ENCODE measurements at regions not wholly inside any gene's neighbourhood (a gene's known extent, or its start where the extent isn't known, plus 50 kb on each side); places are given as distances from the start of the nearest gene placed in this dataset.

- no peak for DNase-seq
- H2BK15ac ChIP-seq (ENCODE audit: low read depth, poor library complexity, severe bottlenecking), result no peak overlapping the region
- H3K36me3 ChIP-seq (ENCODE audit: control insufficient read depth in 1 of 2, insufficient read depth in 2 of 2, low read depth in 1 of 2, low read length in 2 of 2), result no peaks in the 10 kb centered on the region
- no peak overlapping the region for H3K4ac ChIP-seq (ENCODE audit: low read depth in 1 of 2, low read length in 2 of 2)
- H3K23ac ChIP-seq (ENCODE audit: low read length in 2 of 2), result no peak overlapping the region
- H3K27me3 ChIP-seq (ENCODE audit: control insufficient read depth in 1 of 2, insufficient read depth in 1 of 2, low read length in 2 of 2), result no peaks in the 10 kb centered on the region
- H3K18ac ChIP-seq (ENCODE audit: low read depth in 1 of 2, low read length in 2 of 2), result no peak overlapping the region
- H2AFZ ChIP-seq (ENCODE audit: low read depth, low read length), result no peak overlapping the region
- no peak overlapping the region for H3K27ac ChIP-seq (ENCODE audit: low read length, poor library complexity, severe bottlenecking)
- 100% methylated on average over 1 of the region's 1 CpG for WGBS
- no peak overlapping the region for H3K9ac ChIP-seq (ENCODE audit: low read length)
- H3K4me2 ChIP-seq (ENCODE audit: low read length, poor library complexity, severe bottlenecking), result no peak overlapping the region
- H3K4me1 ChIP-seq (ENCODE audit: control insufficient read depth, insufficient read depth, low read depth, low read length), result no peaks in the 10 kb centered on the region
- no peak overlapping the region for H2BK12ac ChIP-seq (ENCODE audit: low read length in 2 of 2)
- no peak overlapping the region for H2BK120ac ChIP-seq (ENCODE audit: low read depth, low read length)
- no peak overlapping the region for H4K8ac ChIP-seq (ENCODE audit: low read length)
- H4K91ac ChIP-seq (ENCODE audit: low read length), result no peak overlapping the region
- no peak overlapping the region for H3K14ac ChIP-seq (ENCODE audit: low read length in 2 of 2)
- H2AK5ac ChIP-seq (ENCODE audit: low read length, severe bottlenecking), result no peak overlapping the region
- H3K4me3 ChIP-seq (ENCODE audit: insufficient read depth in 1 of 2, low read depth in 1 of 2, low read length in 2 of 2), result no peak overlapping the region
- H3K79me1 ChIP-seq (replicated peaks; ENCODE audit: low read length, poor library complexity, severe bottlenecking), result no peaks in the 10 kb centered on the region
- peaks cover 3% of the 10 kb centered on the region for H3K9me3 ChIP-seq (ENCODE audit: control insufficient read depth, low read length)
- no peak overlapping the region for H2BK5ac ChIP-seq (ENCODE audit: low read depth, low read length, poor library complexity, severe bottlenecking)
Measured at GRCh38 chr6:22119500-22119899, 177.3 kb downstream of the PRL start.

DNA sequence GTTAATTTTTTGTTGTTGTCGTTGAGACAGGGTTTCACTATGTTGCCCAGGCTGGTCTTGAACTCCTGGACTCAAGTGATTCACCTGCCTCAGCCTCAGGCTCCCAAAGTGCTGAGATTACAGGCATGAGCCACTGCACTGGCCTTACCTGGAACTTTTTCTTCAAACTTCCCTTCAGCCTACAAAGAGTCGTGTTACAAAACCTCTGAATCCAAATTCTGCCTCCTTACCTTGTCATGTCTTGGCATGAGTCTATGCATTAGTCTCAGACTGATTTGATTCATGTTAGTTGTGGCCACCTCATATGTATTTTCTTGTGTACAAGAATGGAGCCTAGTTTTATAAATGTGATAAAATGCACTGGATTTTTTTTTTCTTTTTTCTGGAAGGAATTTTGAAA, 172.1 kb downstream of the PRL start:
- Histone ChIP-seq H3K27ac (ENCODE audit: low read length, poor library complexity, severe bottlenecking) (no peak overlapping the region), H2BK5ac (ENCODE audit: low read depth, low read length, poor library complexity, severe bottlenecking) (no peak overlapping the region), H2AFZ (ENCODE audit: low read depth, low read length) (no peak overlapping the region), H3K27me3 (ENCODE audit: control insufficient read depth in 1 of 2, insufficient read depth in 1 of 2, low read length in 2 of 2) (no peaks in the 10 kb centered on the region), H3K4me1 (ENCODE audit: control insufficient read depth, insufficient read depth, low read depth, low read length) (no peaks in the 10 kb centered on the region), H3K36me3 (ENCODE audit: control insufficient read depth in 1 of 2, insufficient read depth in 2 of 2, low read depth in 1 of 2, low read length in 2 of 2) (no peaks in the 10 kb centered on the region), H3K9me3 (ENCODE audit: control insufficient read depth, low read length) (peaks cover 5% of the 10 kb centered on the region), H3K79me1 (replicated peaks; ENCODE audit: low read length, poor library complexity, severe bottlenecking) (no peaks in the 10 kb centered on the region), H4K8ac (ENCODE audit: low read length) (no peak overlapping the region), H3K4me2 (ENCODE audit: low read length, poor library complexity, severe bottlenecking) (no peak overlapping the region), H2BK120ac (ENCODE audit: low read depth, low read length) (no peak overlapping the region), H3K18ac (ENCODE audit: low read depth in 1 of 2, low read length in 2 of 2) (no peak overlapping the region), H2BK15ac (ENCODE audit: low read depth, poor library complexity, severe bottlenecking) (no peak overlapping the region), H3K14ac (ENCODE audit: low read length in 2 of 2) (no peak overlapping the region), H3K9ac (ENCODE audit: low read length) (no peak overlapping the region), H3K4ac (ENCODE audit: low read depth in 1 of 2, low read length in 2 of 2) (no peak overlapping the region), H2AK5ac (ENCODE audit: low read length, severe bottlenecking) (no peak overlapping the region), H4K91ac (ENCODE audit: low read length) (no peak overlapping the region), H3K4me3 (ENCODE audit: insufficient read depth in 1 of 2, low read depth in 1 of 2, low read length in 2 of 2) (no peak overlapping the region), H3K23ac (ENCODE audit: low read length in 2 of 2) (no peak overlapping the region), H2BK12ac (ENCODE audit: low read length in 2 of 2) (no peak overlapping the region)
- no peak for DNase-seq
- 76% methylated on average over 2 of the region's 2 CpGs for WGBS

- peaks cover 6% of the 10 kb centered on the region for H3K9me3 ChIP-seq (ENCODE audit: control insufficient read depth, low read length)
- H2BK15ac ChIP-seq (ENCODE audit: low read depth, poor library complexity, severe bottlenecking), result no peak overlapping the region
Measured at GRCh38 chr6:22126910-22127309, 169.9 kb downstream of the PRL start.

GRCh38 chr6:22129751-22130150, 167.1 kb downstream of the PRL start:
- Histone ChIP-seq H2BK120ac (ENCODE audit: low read depth, low read length) (no peak overlapping the region), H3K4me1 (ENCODE audit: control insufficient read depth, insufficient read depth, low read depth, low read length) (no peaks in the 10 kb centered on the region), H3K9me3 (ENCODE audit: control insufficient read depth, low read length) (peaks cover 11% of the 10 kb centered on the region), H3K27me3 (ENCODE audit: control insufficient read depth in 1 of 2, insufficient read depth in 1 of 2, low read length in 2 of 2) (no peaks in the 10 kb centered on the region), H3K4me2 (ENCODE audit: low read length, poor library complexity, severe bottlenecking) (no peak overlapping the region), H2BK12ac (ENCODE audit: low read length in 2 of 2) (no peak overlapping the region), H3K4me3 (ENCODE audit: insufficient read depth in 1 of 2, low read depth in 1 of 2, low read length in 2 of 2) (no peak overlapping the region), H2BK15ac (ENCODE audit: low read depth, poor library complexity, severe bottlenecking) (no peak overlapping the region), H2AK5ac (ENCODE audit: low read length, severe bottlenecking) (no peak overlapping the region), H3K4ac (ENCODE audit: low read depth in 1 of 2, low read length in 2 of 2) (no peak overlapping the region), H3K23ac (ENCODE audit: low read length in 2 of 2) (no peak overlapping the region), H2AFZ (ENCODE audit: low read depth, low read length) (no peak overlapping the region), H3K14ac (ENCODE audit: low read length in 2 of 2) (no peak overlapping the region), H3K18ac (ENCODE audit: low read depth in 1 of 2, low read length in 2 of 2) (no peak overlapping the region), H3K36me3 (ENCODE audit: control insufficient read depth in 1 of 2, insufficient read depth in 2 of 2, low read depth in 1 of 2, low read length in 2 of 2) (no peaks in the 10 kb centered on the region), H3K27ac (ENCODE audit: low read length, poor library complexity, severe bottlenecking) (no peak overlapping the region), H4K91ac (ENCODE audit: low read length) (no peak overlapping the region), H4K8ac (ENCODE audit: low read length) (no peak overlapping the region), H2BK5ac (ENCODE audit: low read depth, low read length, poor library complexity, severe bottlenecking) (no peak overlapping the region), H3K79me1 (replicated peaks; ENCODE audit: low read length, poor library complexity, severe bottlenecking) (no peaks in the 10 kb centered on the region), H3K9ac (ENCODE audit: low read length) (no peak overlapping the region)
- WGBS, result 100% methylated on average over 2 of the region's 3 CpGs
- DNase-seq, result no peak

More at GRCh38 chr6:22126910-22127309, 169.9 kb downstream of the PRL start:
- Histone ChIP-seq H3K23ac (ENCODE audit: low read length in 2 of 2) (no peak overlapping the region), H4K91ac (ENCODE audit: low read length) (no peak overlapping the region), H3K36me3 (ENCODE audit: control insufficient read depth in 1 of 2, insufficient read depth in 2 of 2, low read depth in 1 of 2, low read length in 2 of 2) (no peaks in the 10 kb centered on the region), H4K8ac (ENCODE audit: low read length) (no peak overlapping the region), H2BK5ac (ENCODE audit: low read depth, low read length, poor library complexity, severe bottlenecking) (no peak overlapping the region), H3K4me3 (ENCODE audit: insufficient read depth in 1 of 2, low read depth in 1 of 2, low read length in 2 of 2) (no peak overlapping the region), H2AK5ac (ENCODE audit: low read length, severe bottlenecking) (no peak overlapping the region), H3K27me3 (ENCODE audit: control insufficient read depth in 1 of 2, insufficient read depth in 1 of 2, low read length in 2 of 2) (no peaks in the 10 kb centered on the region), H3K27ac (ENCODE audit: low read length, poor library complexity, severe bottlenecking) (no peak overlapping the region), H3K18ac (ENCODE audit: low read depth in 1 of 2, low read length in 2 of 2) (no peak overlapping the region), H3K4ac (ENCODE audit: low read depth in 1 of 2, low read length in 2 of 2) (no peak overlapping the region), H3K4me1 (ENCODE audit: control insufficient read depth, insufficient read depth, low read depth, low read length) (no peaks in the 10 kb centered on the region), H3K79me1 (replicated peaks; ENCODE audit: low read length, poor library complexity, severe bottlenecking) (no peaks in the 10 kb centered on the region), H3K14ac (ENCODE audit: low read length in 2 of 2) (no peak overlapping the region), H3K4me2 (ENCODE audit: low read length, poor library complexity, severe bottlenecking) (no peak overlapping the region), H2BK12ac (ENCODE audit: low read length in 2 of 2) (no peak overlapping the region), H3K9ac (ENCODE audit: low read length) (no peak overlapping the region), H2BK120ac (ENCODE audit: low read depth, low read length) (no peak overlapping the region), H2AFZ (ENCODE audit: low read depth, low read length) (no peak overlapping the region)
- 100% methylated on average over 1 of the region's 1 CpG for WGBS
- DNase-seq, result no peak

Data from mesenchymal stem cell (in vitro differentiated cells and primary cell).